Nephron progenitor cell (in vitro differentiated cells): ENCODE measurements at regions not wholly inside any gene's neighbourhood (a gene's known extent, or its start where the extent isn't known, plus 50 kb on each side); places are given as distances from the start of the nearest gene placed in this dataset.

Experiments
- DNase-seq: peaks from one replicate; pipeline ENCODE4 v3.0.0; 2021
- H3K27ac Mint-ChIP-seq: 2 replicates; pipeline ENCODE4 v1.8.0; 2021; ENCODE audit warnings: mild to moderate bottlenecking, moderate library complexity, mixed read lengths
- H3K27me3 Mint-ChIP-seq: 2 replicates; pipeline ENCODE4 v1.8.0; 2021; ENCODE audit warnings: mild to moderate bottlenecking, low read depth, mixed read lengths; ENCODE audit not compliant: poor library complexity
- H3K36me3 Mint-ChIP-seq: 2 replicates; pipeline ENCODE4 v1.8.0; 2021; ENCODE audit warnings: low read depth, mixed read lengths
- H3K4me1 Mint-ChIP-seq: 2 replicates; pipeline ENCODE4 v1.8.0; 2021; ENCODE audit warnings: mixed read lengths
- H3K4me3 Mint-ChIP-seq: 2 replicates; pipeline ENCODE4 v1.8.0; 2021; ENCODE audit warnings: mild to moderate bottlenecking, moderate library complexity, mixed read lengths
- H3K9me3 Mint-ChIP-seq: 2 replicates; pipeline ENCODE4 v1.8.0; 2021; ENCODE audit warnings: mild to moderate bottlenecking, moderate library complexity, mixed read lengths
- CTCF ChIP-seq: fragments of 200-600 bp; sonication (generic); IDR thresholded peaks from 2 replicates; pipeline ENCODE4 v1.5.0; 2021; ENCODE audit warnings: antibody characterized with exemption

GRCh38 chr19:37829526-37829925 lies 50.1 kb upstream of the ZNF573 start:
- H3K27ac Mint-ChIP-seq = no peak overlapping the region
- no peak for TF ChIP-seq CTCF
- no peaks in the 10 kb centered on the region for H3K4me1 Mint-ChIP-seq
- H3K36me3 Mint-ChIP-seq = peaks cover 40% of the 10 kb centered on the region
- no peak for DNase-seq
- peaks cover 96% of the 10 kb centered on the region for H3K9me3 Mint-ChIP-seq
- H3K4me3 Mint-ChIP-seq = no peak overlapping the region
- H3K27me3 Mint-ChIP-seq = peaks cover 12% of the 10 kb centered on the region
